ENCODE measurements at regions not wholly inside any gene's neighbourhood (a gene's known extent, or its start where the extent isn't known, plus 50 kb on each side); places are given as distances from the start of the nearest gene placed in this dataset.

GRCh38 chr3:110139821-110140220, 802.5 kb upstream of the DPPA4 start:
- 72 to 80% methylated on average over 2 of the region's 2 CpGs for WGBS, 2 donors
- no peak overlapping the region for H3K4me3 ChIP-seq (replicated peaks in 1 of 3)
- H3K27ac ChIP-seq, result peak overlapping the region; percentile 14 to 23 (median 21)
- H3K9me3 ChIP-seq, result no peaks in the 10 kb centered on the region
- TF ChIP-seq POLR2A (IDR thresholded peaks at IDR 0.05) (no peak), CTCF (IDR thresholded peaks at IDR 0.05) (no peak)
- no peaks in the 10 kb centered on the region for H3K27me3 ChIP-seq
- DNase-seq, result no peak
- intact Hi-C loops (cut with DNase I), result no loop called here
- no peaks in the 10 kb centered on the region for H3K36me3 ChIP-seq
- H3K4me1 ChIP-seq, result peaks cover 17 to 20% of the 10 kb centered on the region in 2 donors

GRCh38 chr3:110149763-110150162, 812.4 kb upstream of the DPPA4 start:
- no peak for DNase-seq
- Histone ChIP-seq H3K9me3 (no peaks in the 10 kb centered on the region), H3K27ac (no peak overlapping the region), H3K4me3 (replicated peaks in 1 of 3) (no peak overlapping the region), H3K4me1 (no peaks in the 10 kb centered on the region), H3K27me3 (no peaks in the 10 kb centered on the region), H3K36me3 (no peaks in the 10 kb centered on the region)
- TF ChIP-seq POLR2A (IDR thresholded peaks at IDR 0.05) (no peak), CTCF (IDR thresholded peaks at IDR 0.05) (no peak)
- intact Hi-C loops (cut with DNase I), result no loop called here

GRCh38 chr3:110157221-110157620, 819.9 kb upstream of the DPPA4 start:
- intact Hi-C loops (cut with DNase I), result no loop called here
- no peak overlapping the region for H3K27ac ChIP-seq
- TF ChIP-seq POLR2A (IDR thresholded peaks at IDR 0.05), result no peak
- TF ChIP-seq CTCF (IDR thresholded peaks at IDR 0.05), result no peak

GRCh38 chr3:110164632-110165369, 827.5 kb upstream of the DPPA4 start:
- no peaks in the 10 kb centered on the region for H3K27me3 ChIP-seq
- WGBS, 2 donors, result 77 to 82% methylated on average over 6 of the region's 6 CpGs
- H3K9me3 ChIP-seq, result no peaks in the 10 kb centered on the region
- no peak for DNase-seq
- H3K36me3 ChIP-seq, result no peaks in the 10 kb centered on the region
- intact Hi-C loops (cut with DNase I), result no loop called here
- H3K4me3 ChIP-seq (replicated peaks in 1 of 3), result no peak overlapping the region
- no peak for TF ChIP-seq CTCF (IDR thresholded peaks at IDR 0.05)
- TF ChIP-seq POLR2A (IDR thresholded peaks at IDR 0.05), result no peak
- H3K27ac ChIP-seq, result no peak overlapping the region
- no peaks in the 10 kb centered on the region for H3K4me1 ChIP-seq

More at GRCh38 chr3:110157221-110157620, 819.9 kb upstream of the DPPA4 start:
- H3K36me3 ChIP-seq, result no peaks in the 10 kb centered on the region
- no peak for DNase-seq
- no peak overlapping the region for H3K4me3 ChIP-seq (replicated peaks in 1 of 3)
- no peaks in the 10 kb centered on the region for H3K9me3 ChIP-seq
- no peaks in the 10 kb centered on the region for H3K27me3 ChIP-seq
- H3K4me1 ChIP-seq, result no peaks in the 10 kb centered on the region
- WGBS, 2 donors, result 84 to 94% methylated on average over 4 of the region's 4 CpGs

GRCh38 chr3:110165370-110165743, 828.0 kb upstream of the DPPA4 start:
- no peak for DNase-seq
- Histone ChIP-seq H3K9me3 (no peaks in the 10 kb centered on the region), H3K4me3 (replicated peaks in 1 of 3) (no peak overlapping the region), H3K27me3 (no peaks in the 10 kb centered on the region), H3K36me3 (no peaks in the 10 kb centered on the region), H3K27ac (no peak overlapping the region), H3K4me1 (no peaks in the 10 kb centered on the region)
- WGBS, 2 donors, result 34 to 39% methylated on average over 3 of the region's 3 CpGs
- TF ChIP-seq POLR2A (IDR thresholded peaks at IDR 0.05), result no peak
- TF ChIP-seq CTCF (IDR thresholded peaks at IDR 0.05), result no peak
- intact Hi-C loops (cut with DNase I), result no loop called here
